IPS-18c (cell line): ENCODE measurements at regions not wholly inside any gene's neighbourhood (a gene's known extent, or its start where the extent isn't known, plus 50 kb on each side); places are given as distances from the start of the nearest gene placed in this dataset.
"Not testable (repeated sequence)": the region's sequence is repeated elsewhere in the genome, so short reads cannot be mapped to it uniquely, and the experiment has no call there.

Experiments
- H3K4me3 ChIP-seq: 2 replicates; pipeline ENCODE4 v1.7.0; 2013; ENCODE audit warnings: low read depth, mild to moderate bottlenecking, low read length, moderate library complexity; ENCODE audit not compliant: insufficient read depth
- H3K9me3 ChIP-seq: one replicate; pipeline ENCODE4 v1.6.1; 2013; ENCODE audit warnings: mild to moderate bottlenecking, low read length, moderate library complexity; ENCODE audit not compliant: control insufficient read depth, insufficient read depth

GRCh38 chr10:90998733-90999511 is 78.0 kb upstream of the ANKRD1 start:
- H3K4me3 ChIP-seq = no peak overlapping the region
- peaks cover 1% of the 10 kb centered on the region for H3K9me3 ChIP-seq

- no peaks in the 10 kb centered on the region for H3K9me3 ChIP-seq
- no peak overlapping the region for H3K4me3 ChIP-seq
Observed at GRCh38 chr10:90999512-91000172, 78.8 kb upstream of the ANKRD1 start.

- H3K4me3 ChIP-seq = no peak overlapping the region
- H3K9me3 ChIP-seq = no peaks in the 10 kb centered on the region
Observed at GRCh38 chr10:91000470-91000869, 79.6 kb upstream of the ANKRD1 start.

- H3K9me3 ChIP-seq = no peaks in the 10 kb centered on the region
- H3K4me3 ChIP-seq = no peak overlapping the region
Observed at GRCh38 chr10:91000985-91001384, 80.1 kb upstream of the ANKRD1 start.

- Histone ChIP-seq H3K4me3 (no peak overlapping the region), H3K9me3 (no peaks in the 10 kb centered on the region)
Observed at GRCh38 chr10:91002656-91003055, 81.8 kb upstream of the ANKRD1 start.

GRCh38 chr10:91003379-91003778 is 82.5 kb upstream of the ANKRD1 start:
- H3K4me3 ChIP-seq, H3K9me3 ChIP-seq: not testable (repeated sequence)

GRCh38 chr10:91005276-91005675 is 84.4 kb upstream of the ANKRD1 start:
- not testable (repeated sequence) for H3K9me3 ChIP-seq, H3K4me3 ChIP-seq

GRCh38 chr10:91006001-91006751 is 85.3 kb upstream of the ANKRD1 start:
- Histone ChIP-seq H3K9me3 (no peaks in the 10 kb centered on the region), H3K4me3 (no peak overlapping the region)

- no peak overlapping the region for H3K4me3 ChIP-seq
- H3K9me3 ChIP-seq = no peaks in the 10 kb centered on the region
Observed at GRCh38 chr10:91006752-91007346, 86.0 kb upstream of the ANKRD1 start.

- H3K4me3 ChIP-seq = no peak overlapping the region
- no peaks in the 10 kb centered on the region for H3K9me3 ChIP-seq
Observed at GRCh38 chr10:91007655-91008054, 86.8 kb upstream of the ANKRD1 start.

GRCh38 chr10:91009121-91009520 is 88.2 kb upstream of the ANKRD1 start:
- H3K9me3 ChIP-seq = no peaks in the 10 kb centered on the region
- no peak overlapping the region for H3K4me3 ChIP-seq

GRCh38 chr10:91010952-91011351 is 90.1 kb upstream of the ANKRD1 start:
- no peak overlapping the region for H3K4me3 ChIP-seq
- H3K9me3 ChIP-seq = no peaks in the 10 kb centered on the region

GRCh38 chr10:91012502-91012901 is 91.6 kb upstream of the ANKRD1 start:
- H3K9me3 ChIP-seq = no peaks in the 10 kb centered on the region
- no peak overlapping the region for H3K4me3 ChIP-seq

- Histone ChIP-seq H3K4me3 (no peak overlapping the region), H3K9me3 (no peaks in the 10 kb centered on the region)
Observed at GRCh38 chr10:91013985-91014384, 93.1 kb upstream of the ANKRD1 start.

- no peaks in the 10 kb centered on the region for H3K9me3 ChIP-seq
- no peak overlapping the region for H3K4me3 ChIP-seq
Observed at GRCh38 chr10:91017198-91017597, 96.3 kb upstream of the ANKRD1 start.

GRCh38 chr10:91021901-91022300 is 101.0 kb upstream of the ANKRD1 start:
- Histone ChIP-seq H3K4me3 (no peak overlapping the region), H3K9me3 (no peaks in the 10 kb centered on the region)

- no peaks in the 10 kb centered on the region for H3K9me3 ChIP-seq
- no peak overlapping the region for H3K4me3 ChIP-seq
Observed at GRCh38 chr10:91022390-91022789, 101.5 kb upstream of the ANKRD1 start.
